BJ (cell line): ENCODE measurements at regions not wholly inside any gene's neighbourhood (a gene's known extent, or its start where the extent isn't known, plus 50 kb on each side); places are given as distances from the start of the nearest gene placed in this dataset.

ENCODE experiments used
- CTCF ChIA-PET: fragments of 350-600 bp; formaldehyde crosslinking; extraction: SDS; loops from one replicate; lab custom pipeline; 2021; ENCODE audit warnings: antibody characterized with exemption, inconsistent platforms; lab: Yijun Ruan, JAX
- POLR2A ChIA-PET: fragments of 300-600 bp; sonication (Branson Sonifier 250); formaldehyde crosslinking; extraction: SDS; loops from one replicate; lab custom pipeline; 2021; ENCODE audit warnings: antibody characterized with exemption; lab: Charles Lee
- DNase-seq: peaks from one replicate; pipeline ENCODE4 v3.0.0-alpha.2; 2011; ENCODE audit warnings: low read depth
- H3K27me3 ChIP-seq: 2 replicates; pipeline ENCODE4 v1.6.0; 2011; ENCODE audit warnings: low read length; ENCODE audit not compliant: control insufficient read depth, insufficient read depth
- H3K36me3 ChIP-seq: 2 replicates; pipeline ENCODE4 v1.5.1; 2011; ENCODE audit warnings: low read length; ENCODE audit not compliant: control insufficient read depth, insufficient read depth
- H3K4me3 ChIP-seq: 2 replicates; pipeline ENCODE4 v1.5.1; 2011; ENCODE audit warnings: low read depth, mild to moderate bottlenecking, control low read depth, low read length
- TF ChIP-seq, protein P1 (sequence below): IDR thresholded peaks from 2 replicates; pipeline ENCODE4 v1.5.1; 2011; ENCODE audit warnings: low read depth, mild to moderate bottlenecking, control low read depth, inconsistent platforms, low read length, moderate library complexity; ENCODE audit not compliant: insufficient read depth

DNA sequence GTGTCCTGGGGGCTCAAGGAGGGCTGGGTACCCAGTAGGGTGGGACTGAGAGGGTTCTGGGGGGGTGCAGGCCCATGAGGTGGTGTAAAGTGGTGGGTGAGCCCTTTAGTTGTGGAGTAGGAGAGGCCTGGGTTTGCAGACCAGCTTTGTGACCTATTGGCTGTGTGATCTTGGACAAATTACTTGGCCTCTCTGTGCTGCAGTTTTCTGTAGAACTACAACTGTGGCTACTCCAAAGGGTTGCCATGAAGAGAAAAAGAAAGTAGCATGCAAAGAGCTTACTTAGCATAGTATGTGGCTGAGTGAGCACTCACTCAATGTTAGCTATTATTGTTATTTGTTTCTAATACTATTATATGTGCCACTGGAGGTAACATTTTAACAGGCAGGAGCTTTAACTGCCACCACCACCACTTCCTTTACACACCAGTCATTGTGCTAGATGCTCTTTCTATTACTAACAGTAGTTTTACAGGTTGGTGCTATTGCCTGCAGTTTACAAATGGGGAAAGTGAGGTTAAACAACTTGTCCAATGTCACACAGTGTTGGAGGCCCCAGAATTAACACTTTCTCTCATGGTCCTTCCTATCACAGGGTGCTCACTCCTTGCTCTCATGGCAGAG is 286.8 kb downstream of the DHX35 start:
- Histone ChIP-seq H3K4me3 (no peak overlapping the region), H3K36me3 (no peaks in the 10 kb centered on the region), H3K27me3 (no peaks in the 10 kb centered on the region)
- ChIA-PET CTCF (interaction anchor here (0.8 kb wide), 1 partner anchor 16 kb away, joined by 3 read pairs; no protein-coding TSS in a partner anchor), POLR2A (no interaction called here)
- TF ChIP-seq, protein P1, sequence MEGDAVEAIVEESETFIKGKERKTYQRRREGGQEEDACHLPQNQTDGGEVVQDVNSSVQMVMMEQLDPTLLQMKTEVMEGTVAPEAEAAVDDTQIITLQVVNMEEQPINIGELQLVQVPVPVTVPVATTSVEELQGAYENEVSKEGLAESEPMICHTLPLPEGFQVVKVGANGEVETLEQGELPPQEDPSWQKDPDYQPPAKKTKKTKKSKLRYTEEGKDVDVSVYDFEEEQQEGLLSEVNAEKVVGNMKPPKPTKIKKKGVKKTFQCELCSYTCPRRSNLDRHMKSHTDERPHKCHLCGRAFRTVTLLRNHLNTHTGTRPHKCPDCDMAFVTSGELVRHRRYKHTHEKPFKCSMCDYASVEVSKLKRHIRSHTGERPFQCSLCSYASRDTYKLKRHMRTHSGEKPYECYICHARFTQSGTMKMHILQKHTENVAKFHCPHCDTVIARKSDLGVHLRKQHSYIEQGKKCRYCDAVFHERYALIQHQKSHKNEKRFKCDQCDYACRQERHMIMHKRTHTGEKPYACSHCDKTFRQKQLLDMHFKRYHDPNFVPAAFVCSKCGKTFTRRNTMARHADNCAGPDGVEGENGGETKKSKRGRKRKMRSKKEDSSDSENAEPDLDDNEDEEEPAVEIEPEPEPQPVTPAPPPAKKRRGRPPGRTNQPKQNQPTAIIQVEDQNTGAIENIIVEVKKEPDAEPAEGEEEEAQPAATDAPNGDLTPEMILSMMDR: no peak
- no peak for DNase-seq

DNA sequence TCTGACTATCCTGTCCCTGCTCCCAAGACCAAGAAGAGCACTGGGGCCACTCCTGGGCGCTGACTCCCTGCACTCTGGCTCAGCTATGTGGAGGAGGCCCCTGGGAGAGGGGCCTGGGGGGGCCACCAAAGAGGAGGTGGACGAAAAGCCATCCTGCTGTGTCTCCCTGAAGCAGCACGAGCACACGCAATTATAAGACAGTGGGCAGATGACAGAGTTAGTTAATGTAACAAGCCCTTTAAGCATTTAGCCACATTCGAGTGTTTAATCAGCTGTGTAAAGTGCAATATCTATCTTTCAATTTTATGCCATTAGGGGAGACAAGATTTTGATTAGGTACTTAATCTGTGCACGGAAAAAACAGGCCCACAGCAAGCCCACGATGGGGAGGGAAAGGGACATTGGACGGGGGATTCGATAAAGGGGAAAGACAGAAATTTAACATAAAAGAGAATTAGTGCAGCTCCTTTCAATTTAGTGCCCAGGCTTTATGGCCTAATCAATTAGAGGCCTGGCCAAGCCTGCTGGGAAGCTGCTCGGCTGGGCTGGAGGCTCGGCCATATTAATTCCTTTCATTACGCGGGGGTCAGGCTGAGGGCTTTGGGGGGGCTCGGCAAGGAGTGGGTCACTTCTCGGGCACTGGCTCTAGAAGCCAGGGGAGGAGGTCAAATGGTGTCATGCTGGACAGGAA is 286.2 kb downstream of the DHX35 start:
- no peaks in the 10 kb centered on the region for H3K36me3 ChIP-seq
- no peak for DNase-seq
- no peaks in the 10 kb centered on the region for H3K27me3 ChIP-seq
- H3K4me3 ChIP-seq: no peak overlapping the region
- ChIA-PET POLR2A (no interaction called here), CTCF (interaction anchor here (0.8 kb wide), 1 partner anchor 17 kb away, joined by 3 read pairs; no protein-coding TSS in a partner anchor)
- TF ChIP-seq, protein P1: no peak

DNA sequence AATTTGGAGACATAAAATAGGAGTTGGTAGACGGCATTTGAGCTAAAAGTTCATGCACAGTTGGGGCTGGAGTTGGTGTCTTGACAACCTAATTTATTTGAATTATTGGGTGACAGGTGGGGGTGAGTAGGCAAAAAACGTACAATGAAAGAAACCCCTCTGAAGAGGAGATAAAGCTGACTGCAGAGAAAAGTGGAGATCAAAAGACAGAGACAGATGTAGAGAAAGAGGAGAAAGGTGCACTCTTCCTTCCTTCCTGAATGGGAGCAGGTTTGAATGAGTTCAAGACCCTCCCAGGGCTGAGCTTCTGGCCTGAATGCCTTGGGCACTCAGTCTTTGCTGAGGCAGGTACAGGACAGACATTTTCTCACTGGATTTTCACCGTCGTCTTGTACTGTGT is 284.3 kb downstream of the DHX35 start:
- Histone ChIP-seq H3K27me3 (no peaks in the 10 kb centered on the region), H3K36me3 (no peaks in the 10 kb centered on the region), H3K4me3 (no peak overlapping the region)
- TF ChIP-seq, protein P1: no peak
- no peak for DNase-seq
- POLR2A ChIA-PET: no interaction called here
- CTCF ChIA-PET: interaction anchor here (1.1 to 1.2 kb wide), 3 partner anchors 11 to 23 kb away, joined by 3 read pairs; no protein-coding TSS in a partner anchor

DNA sequence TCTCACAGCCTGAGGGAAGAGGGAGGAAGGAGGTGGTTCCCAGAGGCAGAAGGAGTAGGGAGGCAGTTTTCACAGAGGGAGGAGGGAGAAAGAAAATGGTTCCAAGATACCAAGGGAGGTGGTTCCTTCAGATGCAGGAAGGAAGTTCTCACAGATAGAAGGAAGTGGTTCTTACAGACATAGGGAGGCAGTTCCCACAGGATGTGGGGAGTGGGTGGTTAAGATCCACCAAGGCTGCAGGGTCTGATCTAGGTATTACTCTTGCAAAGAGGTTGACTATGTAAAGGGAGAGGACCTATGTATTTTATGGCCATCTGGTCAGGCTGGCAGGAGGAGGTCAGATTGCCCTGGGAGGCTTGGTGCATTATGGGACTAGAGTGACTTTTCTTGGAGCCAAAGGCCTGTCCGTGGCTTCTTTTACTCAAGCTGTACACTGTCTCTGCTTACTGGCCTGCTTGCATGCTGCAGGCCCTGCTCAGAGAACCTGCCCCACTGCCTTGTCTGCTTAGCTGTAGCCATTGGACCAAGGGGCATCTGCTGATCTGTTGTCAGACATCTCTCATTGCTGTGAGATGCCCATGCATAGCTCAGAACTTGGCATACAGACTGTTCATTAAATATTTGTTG is 283.7 kb downstream of the DHX35 start:
- DNase-seq: no peak
- ChIA-PET CTCF (interaction anchor here (1.1 to 1.2 kb wide), 2 partner anchors 10 to 23 kb away, joined by 3 read pairs; no protein-coding TSS in a partner anchor), POLR2A (no interaction called here)
- no peaks in the 10 kb centered on the region for H3K36me3 ChIP-seq
- H3K4me3 ChIP-seq: no peak overlapping the region
- TF ChIP-seq, protein P1: no peak
- no peaks in the 10 kb centered on the region for H3K27me3 ChIP-seq

DNA sequence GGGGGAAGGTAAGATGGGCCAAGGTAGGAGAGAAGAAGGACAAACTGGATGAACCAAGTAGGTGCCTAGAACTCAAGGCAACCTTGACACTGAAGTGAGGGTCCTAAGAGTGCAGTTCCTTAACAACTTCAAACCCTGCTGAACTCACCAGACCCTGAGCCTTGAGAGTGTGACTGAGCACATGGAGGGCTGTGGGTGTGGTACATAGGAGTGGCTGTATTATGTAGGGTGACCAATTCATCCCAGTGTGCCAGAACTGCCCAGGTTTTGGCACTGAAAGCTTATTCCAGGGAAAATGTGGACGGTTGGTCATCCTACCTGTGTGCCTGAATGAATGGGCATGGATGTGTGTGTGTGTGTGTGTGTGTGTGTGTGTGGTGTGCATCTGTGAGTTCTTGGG is 281.8 kb downstream of the DHX35 start:
- no peaks in the 10 kb centered on the region for H3K36me3 ChIP-seq

More for the DNA sequence above, 281.8 kb downstream of the DHX35 start:
- CTCF ChIA-PET: no interaction called here
- no peak overlapping the region for H3K4me3 ChIP-seq
- H3K27me3 ChIP-seq: no peaks in the 10 kb centered on the region
- POLR2A ChIA-PET: no interaction called here
- TF ChIP-seq, protein P1: no peak
- no peak for DNase-seq
